Kidney glomerular epithelial cell (primary cell): ENCODE measurements at regions not wholly inside any gene's neighbourhood (a gene's known extent, or its start where the extent isn't known, plus 50 kb on each side); places are given as distances from the start of the nearest gene placed in this dataset.
A peak's percentile ranks its signal among the peaks of the same experiment; 100 is the strongest.

ENCODE experiments used
- DNase-seq: peaks from one replicate; lab custom pipeline; 2025; lab: John Stamatoyannopoulos, UW

DNA sequence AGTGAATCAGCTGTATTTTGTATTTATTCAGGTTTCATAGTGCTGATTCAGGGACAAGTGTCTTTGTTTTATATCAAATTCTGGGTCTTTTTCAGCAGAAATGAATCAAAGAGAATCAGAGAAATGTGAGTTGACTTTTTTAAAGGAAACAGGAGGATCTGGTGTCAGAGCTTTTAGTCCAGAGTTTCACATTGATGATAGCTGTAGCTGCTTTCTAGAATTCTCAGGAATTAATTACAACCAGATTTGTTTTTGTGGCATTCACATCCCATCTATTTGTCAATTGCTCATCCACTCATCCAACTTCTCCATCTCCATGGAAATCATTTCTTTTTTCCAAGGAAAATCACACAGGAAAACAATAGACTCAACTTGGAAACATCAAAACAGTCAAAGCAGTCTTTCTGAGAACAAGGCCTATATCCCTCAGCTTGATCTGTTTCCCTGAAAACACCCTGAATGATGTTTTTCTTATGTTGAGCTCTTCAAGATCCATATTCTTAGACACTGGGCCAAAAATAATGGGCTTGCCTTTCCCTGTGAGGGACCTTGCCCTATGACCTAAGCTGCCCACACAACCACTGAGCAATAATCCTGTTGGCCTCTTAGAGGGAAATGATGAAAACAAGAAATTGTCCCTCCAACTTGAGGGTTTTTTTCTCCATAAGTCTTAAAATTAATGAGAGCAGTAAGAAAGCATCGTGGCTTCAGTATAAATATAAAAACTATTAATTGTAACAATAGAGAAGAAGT is 249.5 kb upstream of the FN1 start:
- no peak for DNase-seq

DNA sequence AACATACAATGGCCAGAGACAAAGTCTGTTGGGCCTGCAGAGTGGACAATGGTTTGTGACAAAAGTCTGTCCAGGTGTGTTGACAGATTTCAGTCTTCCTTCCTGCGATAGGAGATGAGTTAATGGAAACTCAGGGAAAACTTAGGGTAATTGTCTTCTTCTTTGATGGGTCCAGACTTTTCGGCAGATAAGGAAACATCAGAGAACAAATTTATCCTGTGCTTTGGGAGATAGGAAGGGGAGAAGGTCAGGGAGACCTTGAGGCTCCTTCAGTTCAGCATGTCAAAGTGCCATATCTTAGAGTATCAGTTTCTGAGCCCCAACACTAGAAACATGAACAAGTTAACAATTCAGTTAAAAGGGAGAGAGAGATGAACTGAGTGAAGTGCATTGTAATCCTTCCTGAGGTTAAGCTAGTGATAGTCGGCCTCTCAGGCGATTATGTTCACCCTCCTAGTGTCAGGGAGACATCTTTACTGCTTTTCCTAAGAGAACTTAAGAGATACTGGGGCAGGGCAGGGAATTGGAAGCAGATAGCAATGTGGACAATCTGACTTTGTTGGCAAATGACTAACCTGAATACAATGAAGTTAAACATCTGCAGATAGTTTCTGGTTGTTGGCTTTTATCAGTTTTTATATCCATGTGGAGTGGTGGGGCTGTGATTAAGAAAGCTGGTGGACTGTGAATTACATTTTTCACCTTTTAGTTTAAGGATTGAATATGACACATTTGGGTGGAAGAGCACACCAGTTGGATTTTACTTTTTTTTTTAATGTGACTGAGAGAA is 248.8 kb upstream of the FN1 start:
- peak; percentile 87 for DNase-seq

- DNase-seq: no peak
Measured at GRCh38 chr2:215683295-215683694, 247.4 kb upstream of the FN1 start.

GRCh38 chr2:215681799-215682596 is 246.1 kb upstream of the FN1 start:
- no peak for DNase-seq

GRCh38 chr2:215680605-215681598 is 245.0 kb upstream of the FN1 start:
- DNase-seq: peak; percentile 97

DNA sequence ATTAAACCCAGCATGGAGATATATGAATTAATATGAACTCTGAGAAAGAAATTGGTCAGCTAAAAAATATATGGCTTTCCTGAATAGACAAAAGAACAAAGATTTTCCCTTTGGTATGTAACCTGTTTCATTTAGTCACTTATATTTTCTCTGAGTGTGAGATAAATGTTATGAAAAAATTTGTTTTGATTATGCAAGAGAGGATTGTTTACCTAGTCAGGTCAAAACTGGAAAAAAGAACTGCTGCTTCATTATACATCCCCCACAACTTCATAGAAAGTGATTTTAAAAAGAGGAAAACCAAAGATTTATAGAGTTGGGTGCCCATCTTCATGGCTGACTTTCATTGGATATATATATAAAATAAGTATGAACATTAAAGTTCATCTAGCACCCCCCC is 242.2 kb upstream of the FN1 start:
- DNase-seq: no peak

GRCh38 chr2:215677481-215677880 is 241.6 kb upstream of the FN1 start:
- no peak for DNase-seq

GRCh38 chr2:215672406-215672805 is 236.5 kb upstream of the FN1 start:
- DNase-seq: no peak

DNA sequence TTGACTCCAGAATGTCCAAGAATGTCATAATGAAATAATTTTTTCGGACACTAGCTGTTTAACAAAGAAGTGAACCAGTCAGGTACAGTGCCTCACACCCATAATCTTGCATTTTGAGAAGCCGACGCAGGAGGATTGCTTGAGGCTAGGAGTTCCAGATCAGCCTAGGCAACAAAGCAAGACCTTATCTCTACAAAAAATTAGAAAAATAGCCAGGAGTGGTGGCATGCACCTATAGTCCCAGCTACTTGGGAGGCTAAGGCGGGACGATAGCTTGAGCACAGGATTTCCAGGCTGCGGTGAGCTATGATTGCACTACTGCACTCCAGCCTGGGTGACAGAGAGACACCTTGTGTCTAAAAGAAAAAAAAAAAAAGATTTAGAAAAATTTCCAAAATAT is 235.8 kb upstream of the FN1 start:
- DNase-seq: no peak

- DNase-seq: no peak
Measured at GRCh38 chr2:215671244-215671643, 235.4 kb upstream of the FN1 start.

- no peak for DNase-seq
Measured at GRCh38 chr2:215670396-215670795, 234.5 kb upstream of the FN1 start.

DNA sequence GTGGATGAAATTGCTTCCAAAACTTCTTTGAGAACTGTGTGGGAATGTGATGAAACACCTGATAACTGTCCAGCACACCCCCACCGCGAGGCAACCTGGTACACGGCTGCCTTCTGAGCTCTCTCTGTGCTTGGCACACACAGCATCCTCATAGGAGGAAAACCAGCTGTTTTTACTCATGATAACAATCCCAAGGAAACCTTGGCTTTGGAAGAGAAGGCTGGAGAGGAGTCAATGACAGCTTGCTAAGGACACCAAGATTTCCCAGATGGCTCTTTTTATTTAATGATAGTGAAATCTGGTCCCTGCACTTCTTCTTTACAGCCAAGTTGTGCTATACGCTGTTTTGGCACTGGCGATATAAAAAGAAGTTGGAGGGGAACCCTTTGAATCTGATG is 232.5 kb upstream of the FN1 start:
- DNase-seq: no peak

DNA sequence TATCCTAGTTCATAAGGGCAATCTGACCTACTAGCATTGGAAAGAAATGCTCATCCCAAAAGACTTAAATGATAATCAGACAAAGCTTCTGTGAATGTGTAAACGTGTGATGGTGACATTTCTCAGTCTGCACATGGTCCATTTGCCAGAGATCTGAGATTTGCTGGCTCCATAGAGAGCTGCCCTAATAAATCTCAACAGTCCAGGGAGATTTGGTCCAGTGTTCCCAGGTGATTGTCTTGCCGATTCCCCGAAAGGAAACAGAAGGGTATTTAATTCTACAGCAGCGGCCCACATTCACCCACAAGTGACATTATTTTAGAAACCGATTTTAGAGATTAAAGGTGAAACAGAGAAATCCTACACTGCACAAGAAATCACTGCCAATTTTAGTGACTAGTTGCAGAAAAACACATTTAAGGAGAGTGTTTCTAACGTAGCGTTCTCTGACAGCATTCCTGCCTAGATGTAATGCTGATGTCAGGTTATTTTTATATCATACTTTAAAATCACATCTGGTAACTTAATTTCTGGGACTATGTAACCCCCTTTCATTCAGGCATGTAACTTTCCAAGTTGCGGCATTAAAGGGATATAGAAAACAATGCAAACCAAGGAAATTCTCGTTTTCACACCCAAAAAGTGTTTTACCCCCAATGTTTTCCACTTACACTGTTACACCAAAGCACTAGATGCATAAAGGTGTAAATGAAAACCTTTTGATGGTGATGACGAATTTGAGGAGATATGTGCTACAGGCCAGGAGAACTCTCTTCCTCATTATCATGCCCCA is 231.9 kb upstream of the FN1 start:
- DNase-seq: no peak

- peak; percentile 84 for DNase-seq
Measured at GRCh38 chr2:215664847-215665525, 229.1 kb upstream of the FN1 start.

DNA sequence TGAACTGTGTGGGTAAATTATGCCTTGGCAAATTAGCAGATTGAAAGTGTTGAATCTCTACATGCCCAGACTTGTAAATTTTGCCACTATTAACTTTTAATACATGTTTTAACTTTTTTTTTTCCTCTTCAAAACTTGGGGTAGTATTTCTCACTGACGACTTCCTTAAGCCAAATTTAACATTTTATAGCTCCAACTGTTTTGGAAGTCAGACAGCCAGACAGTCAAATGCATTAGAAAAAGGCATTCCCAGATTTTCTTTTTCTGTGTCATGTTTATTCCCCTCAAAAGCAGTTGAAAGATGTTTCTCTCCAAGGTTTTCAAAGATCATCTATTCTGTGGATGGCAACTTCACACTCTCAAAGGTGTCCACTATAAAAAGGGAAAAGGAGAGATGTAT is 226.8 kb upstream of the FN1 start:
- no peak for DNase-seq

GRCh38 chr2:215660687-215661086 is 224.8 kb upstream of the FN1 start:
- DNase-seq: peak; percentile 97

GRCh38 chr2:215659650-215660049 is 223.8 kb upstream of the FN1 start:
- no peak for DNase-seq

GRCh38 chr2:215658635-215659305 is 222.9 kb upstream of the FN1 start:
- no peak for DNase-seq

DNA sequence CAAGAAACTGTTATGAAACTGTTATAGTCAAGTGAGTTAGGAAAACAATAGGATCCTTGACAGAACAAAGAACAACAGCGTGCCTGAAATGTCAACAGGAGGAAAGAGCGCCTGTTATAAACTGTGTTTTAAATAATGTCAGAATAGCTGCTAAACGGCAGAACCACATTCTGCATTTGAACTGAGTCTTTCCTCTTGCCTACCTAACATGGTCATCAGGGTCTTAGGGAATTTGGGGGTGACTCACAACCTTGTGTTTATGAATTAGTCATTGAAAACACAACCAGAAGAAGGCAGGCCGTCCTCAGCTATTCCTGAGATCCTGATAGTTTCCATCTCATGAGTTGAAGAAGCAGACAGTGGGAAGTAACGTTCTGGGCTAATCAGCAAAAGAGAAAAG is 222.0 kb upstream of the FN1 start:
- DNase-seq: peak; percentile 97
